ENCODE measurements at regions not wholly inside any gene's neighbourhood (a gene's known extent, or its start where the extent isn't known, plus 50 kb on each side); places are given as distances from the start of the nearest gene placed in this dataset.

DNA sequence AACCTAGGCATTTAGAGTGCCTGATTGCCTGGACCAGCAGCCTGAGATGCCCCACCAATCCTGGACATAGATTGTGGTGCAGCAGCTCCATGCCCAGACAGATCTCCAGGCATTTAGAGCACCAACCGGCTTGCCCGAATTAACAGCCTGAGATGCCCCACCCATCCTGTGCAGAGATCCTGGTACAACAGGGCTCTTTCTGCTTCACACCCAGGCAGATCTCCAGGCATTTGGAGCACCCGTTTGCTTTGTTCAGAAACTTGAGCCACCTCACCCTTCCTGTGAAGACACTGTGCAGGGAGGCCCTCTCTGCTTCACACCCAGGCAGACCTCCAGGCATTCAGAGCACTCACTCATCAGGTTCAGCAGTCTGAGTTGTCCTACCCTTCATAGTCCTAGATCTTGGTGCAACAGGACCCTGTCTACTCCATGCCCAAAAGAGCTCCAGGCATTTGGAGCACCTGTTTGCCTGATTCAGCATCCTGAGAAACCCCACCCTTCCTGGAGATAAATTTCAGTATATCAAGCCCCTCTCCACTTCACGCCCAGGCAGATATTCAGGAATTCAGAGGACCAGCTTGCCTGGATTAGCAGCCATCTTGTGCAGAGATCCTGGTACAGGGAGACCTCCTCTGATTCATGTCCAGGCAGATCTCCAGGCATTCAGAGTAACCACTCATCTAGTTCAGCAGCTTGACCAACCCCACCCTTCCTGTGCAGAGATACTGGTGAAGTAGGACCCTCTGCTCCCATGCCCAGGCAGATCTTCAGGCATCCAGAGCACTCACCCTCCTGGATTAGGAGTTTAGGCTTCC is 189.2 kb upstream of the FERMT1 start:
- H3K9me3 ChIP-seq, result peaks cover 0 to 38% (median 18%) of the 10 kb centered on the region in 11 donors
- ATAC-seq (no peak), DNase-seq (no peak)
- H3K36me3 ChIP-seq, result no peaks in the 10 kb centered on the region
- TF ChIP-seq, protein P1, sequence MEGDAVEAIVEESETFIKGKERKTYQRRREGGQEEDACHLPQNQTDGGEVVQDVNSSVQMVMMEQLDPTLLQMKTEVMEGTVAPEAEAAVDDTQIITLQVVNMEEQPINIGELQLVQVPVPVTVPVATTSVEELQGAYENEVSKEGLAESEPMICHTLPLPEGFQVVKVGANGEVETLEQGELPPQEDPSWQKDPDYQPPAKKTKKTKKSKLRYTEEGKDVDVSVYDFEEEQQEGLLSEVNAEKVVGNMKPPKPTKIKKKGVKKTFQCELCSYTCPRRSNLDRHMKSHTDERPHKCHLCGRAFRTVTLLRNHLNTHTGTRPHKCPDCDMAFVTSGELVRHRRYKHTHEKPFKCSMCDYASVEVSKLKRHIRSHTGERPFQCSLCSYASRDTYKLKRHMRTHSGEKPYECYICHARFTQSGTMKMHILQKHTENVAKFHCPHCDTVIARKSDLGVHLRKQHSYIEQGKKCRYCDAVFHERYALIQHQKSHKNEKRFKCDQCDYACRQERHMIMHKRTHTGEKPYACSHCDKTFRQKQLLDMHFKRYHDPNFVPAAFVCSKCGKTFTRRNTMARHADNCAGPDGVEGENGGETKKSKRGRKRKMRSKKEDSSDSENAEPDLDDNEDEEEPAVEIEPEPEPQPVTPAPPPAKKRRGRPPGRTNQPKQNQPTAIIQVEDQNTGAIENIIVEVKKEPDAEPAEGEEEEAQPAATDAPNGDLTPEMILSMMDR (IDR thresholded peaks at IDR 0.05), result no peak
- H3K27ac ChIP-seq, result no peak overlapping the region
- WGBS, 2 donors, result 83 to 93% methylated on average over 4 of the region's 4 CpGs
- H3K4me3 ChIP-seq, result no peak overlapping the region
- H3K4me1 ChIP-seq, result no peaks in the 10 kb centered on the region
- intact Hi-C loops (cut with DNase I), result no loop called here
- H3K27me3 ChIP-seq, result no peaks in the 10 kb centered on the region

DNA sequence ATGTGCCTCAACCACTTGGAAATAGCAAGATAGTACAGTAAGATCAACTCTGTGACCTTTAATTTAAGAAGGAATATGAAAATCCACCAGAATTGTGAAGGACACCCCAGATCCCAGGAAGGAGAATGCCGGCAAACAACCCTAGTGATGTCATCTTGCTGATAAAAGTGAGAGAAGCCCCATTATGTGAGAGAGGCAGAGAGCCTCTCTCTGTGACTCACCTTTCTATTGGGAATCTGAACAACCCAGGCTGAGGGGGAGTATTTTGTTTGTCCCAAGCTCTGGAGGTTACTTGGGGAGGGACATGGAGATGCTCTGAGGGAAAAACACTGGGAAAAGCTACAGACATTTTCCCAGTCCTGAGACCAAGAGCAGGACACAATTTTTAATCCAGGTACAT is 188.3 kb upstream of the FERMT1 start:
- Histone ChIP-seq H3K4me3 (no peak overlapping the region), H3K27me3 (no peaks in the 10 kb centered on the region), H3K27ac (no peak overlapping the region), H3K4me1 (no peaks in the 10 kb centered on the region), H3K9me3 (peaks cover 0 to 38% (median 18%) of the 10 kb centered on the region in 11 donors), H3K36me3 (no peaks in the 10 kb centered on the region)
- ATAC-seq (no peak), DNase-seq (no peak)
- intact Hi-C loops (cut with DNase I), result no loop called here
- WGBS, 2 donors, result 53 to 65% methylated on average over 1 of the region's 1 CpG
- TF ChIP-seq, protein P1 (IDR thresholded peaks at IDR 0.05), result no peak

DNA sequence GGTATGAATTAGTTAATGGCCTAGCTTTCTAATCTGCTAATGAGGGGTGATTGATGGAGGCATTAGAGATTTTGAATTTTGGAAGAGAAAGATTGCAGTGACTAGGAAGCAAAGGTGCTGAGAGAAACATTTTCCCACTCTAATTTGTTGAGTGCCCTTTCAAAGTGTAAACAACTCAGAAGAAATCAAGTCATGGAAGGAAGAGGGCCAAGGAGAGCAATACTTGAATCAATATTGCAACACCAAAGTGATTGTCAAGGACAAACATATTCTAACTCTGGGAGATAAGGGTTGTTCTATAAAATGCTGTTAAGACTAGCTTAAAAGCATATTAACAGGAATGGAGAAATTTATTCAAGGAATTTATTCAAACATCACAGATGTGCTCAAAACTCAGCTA is 182.7 kb upstream of the FERMT1 start:
- Histone ChIP-seq H3K4me1 (peaks cover 0 to 8% (median 0%) of the 10 kb centered on the region in 9 donors), H3K36me3 (no peaks in the 10 kb centered on the region), H3K27ac (no peak overlapping the region), H3K4me3 (no peak overlapping the region), H3K27me3 (no peaks in the 10 kb centered on the region), H3K9me3 (peaks cover 0 to 8% (median 0%) of the 10 kb centered on the region in 11 donors)
- DNase-seq, result no peak
- ATAC-seq, result no peak
- TF ChIP-seq, protein P1 (IDR thresholded peaks at IDR 0.05), result no peak
- intact Hi-C loops (cut with DNase I), result no loop called here

DNA sequence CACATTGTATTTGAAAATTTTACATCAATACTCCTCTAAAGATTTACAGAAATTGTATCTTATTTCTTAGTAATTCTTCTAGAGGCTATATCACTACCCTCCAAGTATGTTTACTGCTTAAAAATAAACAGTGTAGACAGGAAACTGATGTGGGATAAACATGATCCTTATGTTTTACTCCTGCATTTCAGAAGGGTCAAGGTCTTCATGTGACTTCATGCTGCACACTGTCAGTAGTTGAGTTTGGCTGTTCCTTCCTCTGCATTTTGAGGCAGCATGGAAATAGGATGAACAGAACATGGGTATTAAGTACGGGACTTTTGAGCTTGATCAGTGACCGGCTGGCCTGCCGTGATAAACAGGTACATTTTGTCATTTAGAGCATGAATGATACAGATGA is 179.2 kb upstream of the FERMT1 start:
- TF ChIP-seq, protein P1 (IDR thresholded peaks at IDR 0.05), result no peak
- DNase-seq (no peak), ATAC-seq (no peak)
- H3K27me3 ChIP-seq, result no peaks in the 10 kb centered on the region
- no peak overlapping the region for H3K27ac ChIP-seq
- 66 to 69% methylated on average over 3 of the region's 3 CpGs for WGBS, 2 donors
- intact Hi-C loops (cut with DNase I), result no loop called here
- peaks cover 0 to 8% (median 0%) of the 10 kb centered on the region in 9 donors for H3K4me1 ChIP-seq
- peaks cover 0 to 8% (median 0%) of the 10 kb centered on the region in 11 donors for H3K9me3 ChIP-seq
- no peaks in the 10 kb centered on the region for H3K36me3 ChIP-seq
- H3K4me3 ChIP-seq, result no peak overlapping the region

All from heart right ventricle (tissue), 16 donors.